Nephron (organoid): ENCODE measurements at regions not wholly inside any gene's neighbourhood (a gene's known extent, or its start where the extent isn't known, plus 50 kb on each side); places are given as distances from the start of the nearest gene placed in this dataset.
A peak's percentile ranks its signal among the peaks of the same experiment; 100 is the strongest.
"Not testable (repeated sequence)": the region's sequence is repeated elsewhere in the genome, so short reads cannot be mapped to it uniquely, and the experiment has no call there.

ENCODE experiments used
- H3K27ac Mint-ChIP-seq, 3 experiments: 2 replicates each; pipeline ENCODE4 v1.8.0; 2020; ENCODE audit warnings: mixed read lengths in 3 of 3, mild to moderate bottlenecking in 2 of 3, moderate library complexity in 1 of 3
- H3K27me3 Mint-ChIP-seq: 2 replicates; pipeline ENCODE4 v1.8.0; 2021; ENCODE audit warnings: low read depth, mild to moderate bottlenecking, moderate library complexity, mixed read lengths
- H3K36me3 Mint-ChIP-seq: 2 replicates; pipeline ENCODE4 v1.8.0; 2020; ENCODE audit warnings: low read depth, mixed read lengths
- H3K4me1 Mint-ChIP-seq: 2 replicates; pipeline ENCODE4 v1.8.0; 2020; ENCODE audit warnings: mixed read lengths
- H3K4me3 Mint-ChIP-seq, 3 experiments: 2 replicates each; pipeline ENCODE4 v1.8.0; 2020; ENCODE audit warnings: mild to moderate bottlenecking in 3 of 3, mixed read lengths in 3 of 3, moderate library complexity in 2 of 3
- H3K9me3 Mint-ChIP-seq: 2 replicates; pipeline ENCODE4 v1.8.0; 2020; ENCODE audit warnings: mixed read lengths
- CTCF ChIP-seq, 3 experiments: fragments of 200-600 bp; sonication (generic); IDR thresholded peaks; one replicate each; pipeline ENCODE4 v1.5.0; 2021; ENCODE audit warnings: antibody characterized with exemption in 3 of 3; ENCODE audit not compliant: unreplicated experiment in 3 of 3

GRCh38 chr6:4638641-4639040, 137.6 kb upstream of the CDYL start:
- Mint-ChIP-seq H3K27ac (no peak overlapping the region), H3K9me3 (peaks cover 15% of the 10 kb centered on the region), H3K4me1 (peaks cover 15% of the 10 kb centered on the region), H3K36me3 (no peaks in the 10 kb centered on the region), H3K27me3 (no peaks in the 10 kb centered on the region), H3K4me3 (no peak overlapping the region)
- TF ChIP-seq CTCF (IDR thresholded peaks at IDR 0.05; ENCODE audit: unreplicated experiment in 3 of 3): no peak

- TF ChIP-seq CTCF (IDR thresholded peaks at IDR 0.05; ENCODE audit: unreplicated experiment in 3 of 3): no peak
- Mint-ChIP-seq H3K27me3 (no peaks in the 10 kb centered on the region), H3K4me3 (no peak overlapping the region), H3K36me3 (no peaks in the 10 kb centered on the region), H3K9me3 (peaks cover 14% of the 10 kb centered on the region), H3K27ac (no peak overlapping the region), H3K4me1 (peaks cover 15% of the 10 kb centered on the region)
Observed at GRCh38 chr6:4637691-4638433, 138.3 kb upstream of the CDYL start.

GRCh38 chr6:4636881-4637224, 139.4 kb upstream of the CDYL start:
- peaks cover 20% of the 10 kb centered on the region for H3K4me1 Mint-ChIP-seq
- H3K27ac Mint-ChIP-seq: peak overlapping the region in 1 of 3 experiments; percentile 24
- H3K9me3 Mint-ChIP-seq: peaks cover 10% of the 10 kb centered on the region
- H3K36me3 Mint-ChIP-seq: no peaks in the 10 kb centered on the region
- no peaks in the 10 kb centered on the region for H3K27me3 Mint-ChIP-seq
- H3K4me3 Mint-ChIP-seq: no peak overlapping the region
- TF ChIP-seq CTCF (IDR thresholded peaks at IDR 0.05; ENCODE audit: unreplicated experiment in 3 of 3): no peak

GRCh38 chr6:4636191-4636880, 139.9 kb upstream of the CDYL start:
- no peak for TF ChIP-seq CTCF (IDR thresholded peaks at IDR 0.05; ENCODE audit: unreplicated experiment in 3 of 3)
- peak overlapping the region in 1 of 3 experiments; percentile 24 for H3K27ac Mint-ChIP-seq
- H3K4me1 Mint-ChIP-seq: peaks cover 20% of the 10 kb centered on the region
- no peaks in the 10 kb centered on the region for H3K36me3 Mint-ChIP-seq
- H3K27me3 Mint-ChIP-seq: no peaks in the 10 kb centered on the region
- H3K4me3 Mint-ChIP-seq: no peak overlapping the region
- H3K9me3 Mint-ChIP-seq: peaks cover 9% of the 10 kb centered on the region

- no peak overlapping the region for H3K27ac Mint-ChIP-seq
- no peak for TF ChIP-seq CTCF (IDR thresholded peaks at IDR 0.05; ENCODE audit: unreplicated experiment in 3 of 3)
- H3K4me3 Mint-ChIP-seq: no peak overlapping the region
- peaks cover 20% of the 10 kb centered on the region for H3K4me1 Mint-ChIP-seq
- H3K9me3 Mint-ChIP-seq: peaks cover 14% of the 10 kb centered on the region
- H3K36me3 Mint-ChIP-seq: no peaks in the 10 kb centered on the region
- no peaks in the 10 kb centered on the region for H3K27me3 Mint-ChIP-seq
Observed at GRCh38 chr6:4635666-4636065, 140.5 kb upstream of the CDYL start.

- no peak for TF ChIP-seq CTCF (IDR thresholded peaks at IDR 0.05; ENCODE audit: unreplicated experiment in 3 of 3)
- Mint-ChIP-seq H3K4me1 (peaks cover 20% of the 10 kb centered on the region), H3K27me3 (no peaks in the 10 kb centered on the region), H3K36me3 (no peaks in the 10 kb centered on the region), H3K9me3 (peaks cover 17% of the 10 kb centered on the region), H3K4me3 (no peak overlapping the region), H3K27ac (no peak overlapping the region)
Observed at GRCh38 chr6:4632421-4632820, 143.8 kb upstream of the CDYL start.

- peaks cover 17% of the 10 kb centered on the region for H3K9me3 Mint-ChIP-seq
- H3K27me3 Mint-ChIP-seq, H3K4me1 Mint-ChIP-seq: not testable (repeated sequence)
Observed at GRCh38 chr6:4629789-4630188, 146.4 kb upstream of the CDYL start.

More at GRCh38 chr6:4629789-4630188, 146.4 kb upstream of the CDYL start:
- not testable (repeated sequence) for H3K36me3 Mint-ChIP-seq, H3K27ac Mint-ChIP-seq, H3K4me3 Mint-ChIP-seq
